ENCODE measurements at regions not wholly inside any gene's neighbourhood (a gene's known extent, or its start where the extent isn't known, plus 50 kb on each side); places are given as distances from the start of the nearest gene placed in this dataset.
"Not testable (repeated sequence)": the region's sequence is repeated elsewhere in the genome, so short reads cannot be mapped to it uniquely, and the experiment has no call there.

DNA sequence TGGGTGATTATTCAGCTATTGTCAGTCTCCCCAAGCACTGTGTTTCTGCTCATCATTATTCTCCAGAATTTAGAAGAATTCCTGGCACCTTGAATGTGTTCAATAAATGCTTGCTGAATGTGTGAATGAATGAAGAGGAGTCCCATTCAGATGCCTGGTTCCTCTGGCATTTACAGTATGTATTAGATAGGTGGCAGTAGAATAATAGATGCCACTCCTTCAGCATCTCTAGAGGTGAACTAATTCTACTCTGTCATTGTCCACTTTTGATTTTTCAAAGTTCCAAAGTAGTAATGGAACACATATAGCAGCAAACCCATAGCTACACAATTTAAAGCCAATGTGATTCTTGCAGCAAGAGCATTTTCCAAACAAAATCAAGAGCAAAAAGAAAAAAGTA lies 118.9 kb upstream of the CEP162 start:
- peak in 1 of 2 experiments; percentile 9 for DNase-seq

DNA sequence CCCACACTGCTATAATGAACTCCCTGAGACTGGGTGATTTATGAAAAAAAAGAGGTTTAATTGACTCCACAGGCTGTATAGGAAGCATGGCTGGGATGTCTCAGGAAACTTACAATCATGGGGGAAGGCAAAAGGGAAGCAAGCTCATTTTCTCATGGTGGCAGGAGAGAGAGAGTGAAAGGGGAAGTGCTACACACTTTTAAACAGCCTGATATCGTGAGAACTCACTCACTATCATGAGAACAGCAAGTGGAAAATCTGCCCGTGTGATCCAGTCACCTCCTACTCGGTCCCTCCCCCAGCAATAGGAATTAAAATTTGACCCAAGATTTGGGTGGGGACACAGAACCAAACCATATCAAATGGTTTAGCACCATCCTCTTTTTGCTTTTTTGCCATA lies 116.6 kb upstream of the CEP162 start:
- no peak for DNase-seq

DNA sequence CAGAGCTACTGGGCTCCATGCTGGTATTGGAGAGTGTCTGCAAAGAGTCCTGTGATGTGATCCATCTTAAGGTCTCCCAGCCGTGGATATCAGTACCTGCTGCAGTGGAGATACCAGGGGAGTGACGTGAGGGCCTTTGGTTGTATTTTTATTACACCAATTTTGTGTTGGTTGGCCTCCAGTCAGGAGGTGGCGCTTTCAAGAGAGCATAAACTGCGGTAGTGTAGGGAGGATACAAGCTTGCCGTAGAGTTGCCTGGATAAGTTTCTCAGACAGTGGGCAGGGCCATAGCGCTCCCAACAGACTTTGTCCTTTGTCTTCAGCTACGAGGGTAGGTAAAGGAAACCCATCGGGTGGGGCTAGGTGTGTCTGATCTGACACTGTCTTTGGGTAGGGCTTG lies 113.0 kb upstream of the CEP162 start:
- DNase-seq: no peak

DNA sequence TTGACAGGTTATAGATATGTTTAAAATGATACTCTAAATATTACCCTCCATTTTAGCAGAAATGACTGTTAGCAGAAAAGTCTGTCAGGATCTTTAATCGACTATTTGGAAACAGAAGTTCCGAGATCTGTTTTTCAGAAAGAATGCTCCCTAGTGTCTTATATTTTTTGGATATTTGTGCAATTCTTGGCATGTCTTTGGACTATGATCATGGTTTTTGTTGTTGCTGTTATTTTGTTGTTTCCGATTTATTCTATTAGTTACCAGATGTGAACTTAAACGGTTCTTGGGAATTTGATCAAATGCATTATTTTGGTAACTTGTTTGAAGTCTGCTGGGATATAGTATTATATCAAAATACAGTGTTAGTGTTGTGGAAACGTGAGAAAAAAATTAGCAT lies 106.4 kb upstream of the CEP162 start:
- no peak for DNase-seq

DNA sequence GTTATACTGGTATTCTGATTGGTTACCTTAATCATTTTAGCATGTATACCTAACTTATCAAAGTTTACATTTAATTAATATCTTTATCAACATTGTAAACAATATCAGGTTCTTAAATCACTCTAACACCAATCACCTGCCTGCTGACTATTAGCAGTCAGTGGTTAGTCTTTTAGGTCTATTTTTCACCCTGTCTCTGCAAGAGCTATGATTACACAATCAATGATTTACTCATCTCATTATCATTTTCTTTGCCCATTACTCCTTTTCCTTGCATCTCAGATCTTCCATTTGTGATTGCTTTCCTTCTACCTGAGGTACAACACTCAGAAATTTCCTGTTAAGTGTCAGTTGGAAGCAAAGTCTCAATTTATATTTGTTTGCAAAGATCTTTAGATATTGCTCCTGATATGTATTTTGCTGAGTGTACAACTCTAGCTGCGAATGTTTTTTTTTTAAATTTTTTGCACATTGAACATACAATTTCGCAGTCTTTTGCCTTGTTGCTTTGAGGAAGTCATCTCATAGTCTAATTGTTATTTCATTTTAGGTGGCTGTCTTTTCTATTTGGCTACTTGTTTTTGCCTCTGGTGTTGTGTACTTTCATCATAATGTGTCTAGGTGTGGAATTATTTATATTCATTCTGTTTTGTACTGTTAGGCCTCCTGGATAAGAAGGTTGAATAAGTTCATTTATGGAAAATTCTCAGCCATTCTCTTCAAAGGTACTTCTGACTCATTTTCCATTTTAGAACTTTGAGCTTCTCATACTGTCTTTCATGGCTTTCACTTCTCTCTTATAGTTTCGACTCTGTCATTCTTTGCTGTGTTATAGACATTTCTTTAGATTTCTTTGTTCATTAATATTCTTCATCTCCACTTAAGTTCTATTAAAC lies 104.9 kb upstream of the CEP162 start:
- no peak for DNase-seq

DNA sequence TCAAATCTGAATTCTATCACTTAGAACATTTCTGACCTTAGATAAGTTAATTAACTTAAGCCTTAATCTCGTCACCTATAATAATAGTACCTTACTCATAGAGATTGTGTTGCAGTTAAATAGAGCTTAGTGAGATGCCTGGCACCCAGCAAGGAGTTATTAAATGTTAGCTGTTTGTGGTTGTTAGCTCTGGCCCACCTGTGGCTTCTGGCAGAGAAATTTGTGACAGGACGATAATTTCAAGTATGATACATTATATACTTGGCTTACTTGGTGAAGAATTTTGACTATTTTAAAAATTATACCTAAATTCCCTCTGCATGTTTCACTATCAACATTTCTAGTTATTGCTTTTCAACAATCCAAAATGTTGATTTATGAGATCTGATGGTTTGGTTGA lies 102.9 kb upstream of the CEP162 start:
- peak in 1 of 2 experiments; percentile 19 for DNase-seq

DNA sequence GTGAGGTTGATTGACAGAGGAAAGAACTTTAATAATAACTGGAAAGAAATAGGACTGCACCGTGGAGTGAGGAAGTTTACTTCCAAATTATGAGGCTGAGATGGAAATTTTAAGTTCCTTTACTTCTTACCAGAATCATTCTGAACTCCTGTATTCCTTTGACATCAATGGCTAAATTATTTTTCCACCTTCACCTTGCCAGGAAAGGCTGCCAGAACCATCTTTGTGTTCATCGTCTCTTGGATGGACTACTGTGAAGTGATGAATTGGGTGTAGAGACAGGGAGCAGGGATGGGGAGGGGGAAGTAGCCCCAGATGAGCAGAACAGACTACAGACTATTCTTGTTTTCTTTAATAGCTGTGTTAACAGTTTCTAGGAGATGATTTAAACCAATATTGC lies 102.1 kb upstream of the CEP162 start:
- DNase-seq: no peak

DNA sequence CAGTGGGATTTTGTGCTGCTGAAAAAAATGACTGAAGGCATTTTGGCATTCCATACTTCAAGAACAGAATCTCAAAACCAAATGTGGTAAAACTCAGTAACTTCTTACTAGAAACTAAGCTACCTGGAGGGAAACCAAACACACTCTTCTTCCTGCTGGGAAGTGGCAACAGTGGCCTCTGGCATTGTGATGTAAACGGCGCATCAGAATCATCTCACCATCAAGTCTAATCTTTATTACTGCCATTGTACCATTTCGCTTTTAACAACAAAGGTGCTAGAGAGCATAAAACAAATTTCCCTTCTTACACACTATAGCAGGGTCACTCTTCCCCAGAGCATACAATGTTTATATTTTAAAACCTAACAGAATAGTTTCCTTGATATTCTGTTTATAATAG lies 101.6 kb upstream of the CEP162 start:
- DNase-seq: no peak

DNA sequence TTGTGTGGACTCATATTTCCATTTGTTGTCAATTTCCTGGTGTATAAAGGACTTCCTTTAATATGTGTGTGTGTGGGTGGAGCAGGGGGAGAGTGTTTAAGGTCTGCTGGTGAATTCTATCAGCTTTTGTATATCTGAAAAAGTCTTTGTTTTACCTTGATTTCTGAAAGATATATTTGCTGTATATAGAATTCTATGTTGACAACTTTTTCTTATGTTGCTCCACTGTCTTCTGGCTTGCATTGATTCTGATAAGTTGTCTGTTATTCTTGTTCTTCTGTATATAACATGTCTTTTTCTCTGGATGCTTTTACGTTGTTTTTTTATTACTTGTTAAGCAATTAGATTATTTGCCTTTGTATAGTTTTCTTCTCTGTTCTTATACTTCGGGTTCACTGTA lies 90.0 kb upstream of the CEP162 start:
- DNase-seq: no peak

DNA sequence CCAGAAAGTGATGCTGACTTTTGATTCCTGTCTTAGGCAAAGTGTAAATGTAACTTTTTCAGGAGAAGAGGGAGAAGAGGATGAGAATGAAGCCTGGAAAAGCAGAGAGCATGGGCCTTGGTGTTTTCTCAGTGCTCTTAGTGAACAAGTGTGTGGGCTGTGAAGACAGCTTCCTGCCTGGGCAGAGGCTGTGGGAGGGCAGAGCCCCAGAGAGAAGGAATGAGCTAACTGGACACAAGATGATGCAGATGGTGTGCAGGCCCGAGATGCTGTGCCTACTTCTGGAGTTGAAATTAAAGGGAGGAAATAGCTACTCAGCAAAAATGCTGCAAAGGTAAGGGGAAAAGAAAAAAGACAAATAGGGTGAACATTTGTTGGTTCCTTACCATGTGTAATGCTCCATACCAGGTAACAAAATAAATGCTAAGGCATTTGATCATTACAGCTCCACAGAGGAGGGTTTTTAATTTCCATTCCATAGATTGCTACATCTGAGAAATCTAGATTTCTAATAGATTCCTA lies 87.0 kb upstream of the CEP162 start:
- DNase-seq: no peak

DNA sequence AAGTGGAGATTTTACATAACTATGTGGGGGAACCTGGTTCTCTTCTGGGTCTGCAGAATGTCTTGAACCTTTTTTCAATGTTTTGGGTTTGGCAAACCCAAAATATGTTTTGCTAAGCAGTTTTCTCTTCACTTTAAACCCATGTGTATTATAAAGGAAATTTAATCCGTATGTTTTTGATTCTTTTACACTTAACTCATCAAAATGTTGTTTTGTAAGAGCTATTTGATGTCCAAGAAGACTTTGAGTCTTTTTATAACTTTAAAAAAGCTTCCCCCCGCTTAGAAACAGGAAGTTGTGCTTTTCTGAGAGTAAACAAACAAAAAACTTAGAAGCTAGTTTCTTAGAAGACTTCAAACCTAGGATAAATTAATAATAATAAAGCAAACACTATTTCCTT lies 81.9 kb upstream of the CEP162 start:
- DNase-seq: no peak

DNA sequence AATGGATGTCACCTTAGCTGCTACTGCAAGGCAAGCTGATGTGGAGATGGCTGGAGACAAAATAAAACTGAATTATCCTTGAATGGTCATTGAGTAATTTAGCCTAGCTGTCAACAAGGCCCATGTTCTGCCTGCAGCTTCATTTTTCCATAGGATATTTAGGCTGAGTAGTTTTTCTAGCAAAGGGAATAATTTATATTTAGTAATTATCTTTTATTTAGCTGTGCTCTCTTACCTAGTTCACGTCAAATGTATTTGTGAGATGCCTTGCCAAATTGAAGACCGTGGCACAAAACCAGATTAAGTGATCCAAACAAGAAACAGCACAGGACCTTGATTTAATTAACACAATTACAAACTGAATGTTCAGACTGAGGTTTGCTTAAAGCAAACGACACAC lies 77.4 kb upstream of the CEP162 start:
- DNase-seq: no peak

DNA sequence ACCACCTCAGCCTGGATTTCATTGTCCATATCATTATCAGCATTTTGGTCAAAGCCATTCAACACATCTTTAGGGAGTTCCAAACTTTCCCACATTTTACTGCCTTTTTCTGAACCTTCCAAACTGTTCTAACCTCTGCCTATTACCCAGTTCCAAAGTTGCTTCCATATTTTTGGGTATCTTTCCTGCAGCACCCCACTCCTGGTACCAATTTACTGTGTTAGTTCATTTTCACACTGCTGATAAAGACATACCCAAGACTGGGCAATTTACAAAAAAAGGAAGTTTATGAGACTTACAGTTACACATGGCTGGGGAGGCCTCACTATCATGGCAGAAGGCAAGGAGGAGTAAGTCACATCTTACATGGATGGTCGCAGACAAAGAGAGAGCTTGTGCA lies 63.6 kb upstream of the CEP162 start:
- not testable (repeated sequence) for DNase-seq

DNA sequence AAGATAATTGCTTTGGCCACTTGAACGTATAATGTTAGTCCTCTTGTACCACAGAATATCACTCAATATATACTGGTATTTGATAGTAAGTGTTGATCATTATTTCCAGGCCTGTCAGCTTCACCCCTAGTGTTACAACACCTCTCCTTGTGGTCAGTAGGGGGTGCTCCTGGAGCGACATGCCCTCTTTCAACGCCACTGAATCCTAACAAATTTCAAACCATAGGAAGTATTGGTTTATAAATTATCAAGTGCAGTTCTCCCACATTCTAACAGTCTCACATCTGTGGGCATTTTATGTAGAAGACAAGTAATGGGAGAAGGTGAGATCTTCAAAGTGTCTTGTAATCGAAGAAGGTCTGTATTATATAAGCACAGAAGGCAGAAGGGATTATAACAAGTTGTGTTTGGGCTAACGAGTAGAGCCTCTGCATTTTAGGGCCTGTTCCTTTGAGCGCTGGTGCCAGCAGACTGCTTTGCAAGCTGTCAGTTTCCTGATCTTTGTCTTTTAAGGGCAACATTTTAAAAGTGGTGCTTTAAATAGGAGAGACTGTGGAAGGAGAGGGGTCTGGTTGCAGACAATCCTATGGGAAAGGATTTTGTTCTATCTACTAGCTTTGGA lies 57.1 kb upstream of the CEP162 start:
- DNase-seq: peak; percentile 7 to 16

DNA sequence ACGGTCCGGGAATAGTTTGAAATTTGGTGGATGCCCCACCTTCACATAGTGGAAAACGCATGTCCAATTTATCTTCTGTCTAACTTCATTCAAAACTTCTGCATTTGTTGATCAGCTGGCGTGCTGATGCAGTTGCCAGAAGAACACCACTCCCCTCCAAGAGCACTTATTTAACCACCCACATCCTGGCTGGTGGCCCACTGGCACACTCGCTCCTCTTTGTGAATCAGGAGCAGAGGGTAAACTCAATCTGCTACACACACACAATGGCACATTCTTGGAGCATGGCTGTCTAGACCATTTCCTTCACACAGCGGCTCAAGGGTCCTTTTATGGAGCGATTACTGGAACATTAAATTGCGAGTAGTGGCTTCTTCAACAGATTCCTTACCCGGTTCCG lies 55.1 kb upstream of the CEP162 start:
- DNase-seq: no peak

DNA sequence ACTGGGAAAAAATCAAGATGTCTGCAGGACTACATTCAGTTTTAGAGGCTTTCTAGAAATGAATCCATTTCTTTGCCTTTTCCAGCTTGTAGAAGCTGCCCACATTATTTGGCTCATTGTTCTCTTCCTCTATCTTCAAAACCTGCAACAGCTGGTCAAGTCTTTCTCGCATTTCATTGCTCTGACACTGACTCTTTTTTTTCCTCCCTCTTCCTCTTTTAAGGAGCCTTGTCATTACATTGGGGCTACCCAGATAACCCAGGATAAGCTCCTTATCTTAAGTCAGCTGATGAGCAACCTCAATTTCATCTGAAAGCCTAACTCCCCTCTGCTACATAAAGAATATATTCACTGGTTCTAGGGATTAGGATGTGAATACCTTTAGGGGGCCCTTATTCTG lies 53.2 kb upstream of the CEP162 start:
- no peak for DNase-seq

DNA sequence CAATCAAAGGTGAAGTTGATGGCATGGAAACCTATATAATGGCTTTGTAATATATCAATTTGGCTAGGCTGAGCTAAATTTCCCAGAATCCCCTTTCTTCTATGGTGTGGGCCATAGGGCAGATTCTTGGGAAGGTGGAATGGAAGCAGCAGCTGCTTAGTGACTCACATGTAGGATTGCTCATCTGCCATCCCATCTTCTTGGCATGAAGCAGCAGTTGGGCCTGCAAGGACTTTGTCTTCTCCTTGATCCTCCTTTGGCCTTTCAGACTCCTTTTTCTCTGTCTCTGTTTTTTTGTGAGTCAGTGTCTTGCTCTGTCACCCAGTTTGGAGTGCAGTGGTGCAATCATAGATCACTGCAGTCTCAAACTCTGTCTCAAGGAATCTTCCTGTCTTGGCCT lies 52.6 kb upstream of the CEP162 start:
- no peak for DNase-seq

DNA sequence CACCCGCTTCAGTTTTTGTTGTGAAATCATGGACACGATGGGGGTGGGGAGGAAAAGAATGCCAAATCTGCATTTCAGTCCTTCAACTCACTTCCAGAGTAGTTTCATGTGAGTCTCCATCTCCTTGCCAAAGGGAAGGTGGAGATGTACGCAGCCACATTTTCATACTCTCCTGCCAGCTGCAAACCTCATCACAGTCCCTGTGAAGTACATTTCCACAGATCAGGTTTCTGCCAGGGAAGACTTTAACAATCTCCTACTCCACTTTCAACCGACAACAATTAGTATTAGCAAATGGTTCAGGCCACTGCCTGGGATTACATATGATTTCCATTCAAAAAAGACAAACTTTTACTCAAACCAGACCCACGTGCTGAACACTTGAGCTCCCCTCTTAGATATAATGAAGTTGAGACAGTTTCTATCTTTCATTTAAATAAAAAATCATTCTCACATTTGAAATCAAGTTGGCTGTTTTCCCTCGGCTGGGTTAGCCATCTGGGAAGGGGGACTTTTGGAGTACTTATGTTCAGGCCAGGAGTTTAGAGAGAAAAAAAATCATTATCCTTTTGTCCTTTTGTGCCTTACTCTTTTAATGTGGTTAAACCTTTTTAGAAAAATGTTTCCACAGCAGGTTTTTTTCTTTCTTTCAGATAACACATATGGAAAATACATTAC lies 51.0 kb upstream of the CEP162 start:
- no peak for DNase-seq

Data from NCI-H2081 (cell line).